ENCODE measurements at regions not wholly inside any gene's neighbourhood (a gene's known extent, or its start where the extent isn't known, plus 50 kb on each side); places are given as distances from the start of the nearest gene placed in this dataset.
A peak's percentile ranks its signal among the peaks of the same experiment; 100 is the strongest.
"Not testable (repeated sequence)": the region's sequence is repeated elsewhere in the genome, so short reads cannot be mapped to it uniquely, and the experiment has no call there.

DNA sequence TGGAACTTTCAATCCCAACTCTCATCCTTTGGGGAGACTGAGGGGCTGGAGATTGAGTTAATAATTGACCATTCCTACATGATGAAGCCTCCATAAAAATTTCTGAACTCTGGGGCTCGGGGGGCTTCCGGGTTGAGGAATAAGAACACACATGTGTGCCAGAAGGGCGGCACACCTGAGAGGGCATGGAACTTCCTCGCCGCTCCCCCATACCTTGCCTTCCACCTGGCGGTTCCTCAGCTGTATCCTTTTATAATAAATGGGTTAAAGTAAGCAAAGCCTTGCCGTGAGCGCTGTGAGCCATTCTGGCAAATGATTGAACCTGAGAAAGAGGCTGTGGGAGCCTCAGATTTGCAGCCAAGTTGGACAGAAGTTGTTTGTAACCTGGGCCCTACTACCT, 164.8 kb downstream of the LY86 start:
- H3K4me3 ChIP-seq = no peak overlapping the region
- no peaks in the 10 kb centered on the region for H3K36me3 ChIP-seq
- no peak overlapping the region for H3K27ac ChIP-seq
- TF ChIP-seq, protein P1, sequence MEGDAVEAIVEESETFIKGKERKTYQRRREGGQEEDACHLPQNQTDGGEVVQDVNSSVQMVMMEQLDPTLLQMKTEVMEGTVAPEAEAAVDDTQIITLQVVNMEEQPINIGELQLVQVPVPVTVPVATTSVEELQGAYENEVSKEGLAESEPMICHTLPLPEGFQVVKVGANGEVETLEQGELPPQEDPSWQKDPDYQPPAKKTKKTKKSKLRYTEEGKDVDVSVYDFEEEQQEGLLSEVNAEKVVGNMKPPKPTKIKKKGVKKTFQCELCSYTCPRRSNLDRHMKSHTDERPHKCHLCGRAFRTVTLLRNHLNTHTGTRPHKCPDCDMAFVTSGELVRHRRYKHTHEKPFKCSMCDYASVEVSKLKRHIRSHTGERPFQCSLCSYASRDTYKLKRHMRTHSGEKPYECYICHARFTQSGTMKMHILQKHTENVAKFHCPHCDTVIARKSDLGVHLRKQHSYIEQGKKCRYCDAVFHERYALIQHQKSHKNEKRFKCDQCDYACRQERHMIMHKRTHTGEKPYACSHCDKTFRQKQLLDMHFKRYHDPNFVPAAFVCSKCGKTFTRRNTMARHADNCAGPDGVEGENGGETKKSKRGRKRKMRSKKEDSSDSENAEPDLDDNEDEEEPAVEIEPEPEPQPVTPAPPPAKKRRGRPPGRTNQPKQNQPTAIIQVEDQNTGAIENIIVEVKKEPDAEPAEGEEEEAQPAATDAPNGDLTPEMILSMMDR (IDR thresholded peaks at IDR 0.05) = no peak
- no peaks in the 10 kb centered on the region for H3K27me3 ChIP-seq
- peaks cover 0 to 39% of the 10 kb centered on the region in 2 donors for H3K4me1 ChIP-seq
- H3K9me3 ChIP-seq = no peaks in the 10 kb centered on the region
- no peak for DNase-seq (ENCODE audit: low spot score)

DNA sequence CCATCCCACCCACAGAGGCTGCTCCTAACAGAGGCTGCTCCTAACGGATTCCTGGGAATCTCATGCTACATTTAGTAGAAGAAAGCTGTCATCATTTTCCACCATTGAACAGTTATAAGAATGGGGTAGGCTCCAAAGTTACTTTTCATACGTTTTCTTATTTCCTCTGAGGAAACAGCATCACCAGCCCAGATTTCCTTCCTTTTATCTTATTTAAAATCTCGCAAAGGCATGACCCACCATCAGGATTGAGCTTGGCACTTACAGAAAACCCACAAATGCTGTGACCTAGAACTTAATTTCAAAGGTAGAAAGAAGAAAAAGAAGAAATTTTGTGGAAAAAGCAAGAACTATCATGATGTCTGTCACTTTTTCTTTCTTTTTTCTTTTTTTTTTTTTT, 168.0 kb downstream of the LY86 start:
- H3K27me3 ChIP-seq = no peaks in the 10 kb centered on the region
- TF ChIP-seq, protein P1 (IDR thresholded peaks at IDR 0.05) = no peak
- H3K4me3 ChIP-seq = no peak overlapping the region
- no peak overlapping the region for H3K27ac ChIP-seq
- H3K4me1 ChIP-seq = peaks cover 0 to 20% of the 10 kb centered on the region in 2 donors
- no peaks in the 10 kb centered on the region for H3K36me3 ChIP-seq
- no peaks in the 10 kb centered on the region for H3K9me3 ChIP-seq
- DNase-seq (ENCODE audit: low spot score) = no peak

DNA sequence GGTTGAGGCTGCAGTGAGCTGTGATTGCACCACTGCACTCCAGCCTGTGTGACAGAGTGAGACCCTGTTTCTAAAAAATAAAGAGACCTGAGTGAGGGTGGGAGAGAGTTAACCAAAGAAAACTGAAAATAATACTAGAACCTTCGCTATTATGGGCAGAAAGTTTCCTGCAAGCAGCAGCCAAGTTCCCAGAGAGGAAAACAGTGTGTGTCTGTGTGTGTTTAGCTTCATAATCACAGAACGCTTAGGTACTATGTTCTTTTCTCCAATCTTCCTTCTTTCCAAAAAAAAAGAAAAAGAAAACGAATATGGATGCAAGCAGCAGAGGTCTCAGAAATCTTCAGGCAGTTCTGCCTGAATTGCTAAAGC, 170.0 kb downstream of the LY86 start:
- Histone ChIP-seq H3K27ac (no peak overlapping the region), H3K4me3 (no peak overlapping the region), H3K27me3 (no peaks in the 10 kb centered on the region), H3K9me3 (no peaks in the 10 kb centered on the region), H3K36me3 (no peaks in the 10 kb centered on the region), H3K4me1 (peaks cover 0 to 11% of the 10 kb centered on the region in 2 donors)
- TF ChIP-seq, protein P1 (IDR thresholded peaks at IDR 0.05) = no peak
- DNase-seq (ENCODE audit: low spot score) = no peak

DNA sequence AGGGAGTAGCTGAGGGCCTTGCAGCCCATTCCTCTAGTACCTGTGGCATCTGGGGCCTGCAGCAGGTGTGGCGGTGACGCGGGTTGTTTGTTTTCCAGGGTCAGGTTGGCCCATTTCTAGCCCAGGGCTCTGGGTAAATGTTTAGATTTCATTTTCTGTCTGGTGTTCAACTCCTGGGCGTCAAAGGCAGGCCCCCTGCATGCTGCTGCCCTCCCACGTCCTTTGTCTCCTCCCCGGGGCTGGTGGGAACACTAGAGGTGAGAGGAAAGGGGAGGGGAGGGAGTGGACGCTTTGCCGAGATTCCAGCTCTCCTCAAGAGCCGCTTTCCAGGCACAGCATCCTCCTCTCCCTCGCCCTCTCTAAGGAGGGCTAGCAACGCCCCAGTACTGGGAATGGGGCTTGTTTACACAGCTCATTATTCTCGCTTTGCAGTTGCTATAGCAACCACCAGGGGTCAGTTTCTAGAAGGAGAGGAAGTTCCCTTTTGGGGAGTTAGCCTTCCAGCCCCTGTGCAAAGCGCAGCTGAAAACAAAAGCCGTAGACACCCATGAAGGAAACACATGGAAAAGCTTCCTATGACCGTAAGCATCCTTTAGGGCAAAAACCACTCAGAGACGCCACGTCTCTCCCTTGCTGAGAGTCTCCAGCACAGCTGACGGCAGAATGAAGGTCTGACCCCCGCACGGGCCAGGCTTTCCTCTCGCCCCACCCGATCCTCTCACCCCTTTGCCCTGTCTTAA, 170.6 kb downstream of the LY86 start:
- H3K27ac ChIP-seq = no peak overlapping the region
- H3K4me3 ChIP-seq = no peak overlapping the region
- H3K9me3 ChIP-seq = no peaks in the 10 kb centered on the region
- peaks cover 0 to 11% of the 10 kb centered on the region in 2 donors for H3K4me1 ChIP-seq
- H3K36me3 ChIP-seq = no peaks in the 10 kb centered on the region
- TF ChIP-seq, protein P1 (IDR thresholded peaks at IDR 0.05) = peak in 1 of 2 donors; percentile 63
- DNase-seq (ENCODE audit: low spot score) = peak; percentile 77
- H3K27me3 ChIP-seq = no peaks in the 10 kb centered on the region

DNA sequence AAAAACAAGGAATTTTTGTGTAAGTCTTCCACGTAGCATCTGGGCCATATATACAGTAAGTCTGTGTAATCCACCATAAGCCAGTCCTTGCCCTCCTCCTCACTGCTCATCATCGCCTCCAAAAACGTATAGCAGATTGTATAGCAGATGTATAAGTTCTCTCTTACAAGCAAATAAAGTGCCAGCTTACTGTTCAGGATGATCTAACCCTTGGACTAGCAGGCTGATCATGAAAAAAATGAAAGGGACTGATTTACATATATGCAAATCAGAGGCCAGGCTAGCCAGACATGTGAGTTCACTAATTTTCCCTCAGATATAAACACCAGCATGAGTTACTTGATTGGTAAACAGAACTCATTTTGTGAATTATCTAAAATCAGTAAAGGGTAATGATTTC, 171.5 kb downstream of the LY86 start:
- H3K36me3 ChIP-seq = no peaks in the 10 kb centered on the region
- no peaks in the 10 kb centered on the region for H3K27me3 ChIP-seq
- H3K4me1 ChIP-seq = peaks cover 0 to 11% of the 10 kb centered on the region in 2 donors
- no peak overlapping the region for H3K27ac ChIP-seq
- H3K9me3 ChIP-seq = no peaks in the 10 kb centered on the region
- no peak for DNase-seq (ENCODE audit: low spot score)
- H3K4me3 ChIP-seq = no peak overlapping the region
- TF ChIP-seq, protein P1 (IDR thresholded peaks at IDR 0.05) = no peak

DNA sequence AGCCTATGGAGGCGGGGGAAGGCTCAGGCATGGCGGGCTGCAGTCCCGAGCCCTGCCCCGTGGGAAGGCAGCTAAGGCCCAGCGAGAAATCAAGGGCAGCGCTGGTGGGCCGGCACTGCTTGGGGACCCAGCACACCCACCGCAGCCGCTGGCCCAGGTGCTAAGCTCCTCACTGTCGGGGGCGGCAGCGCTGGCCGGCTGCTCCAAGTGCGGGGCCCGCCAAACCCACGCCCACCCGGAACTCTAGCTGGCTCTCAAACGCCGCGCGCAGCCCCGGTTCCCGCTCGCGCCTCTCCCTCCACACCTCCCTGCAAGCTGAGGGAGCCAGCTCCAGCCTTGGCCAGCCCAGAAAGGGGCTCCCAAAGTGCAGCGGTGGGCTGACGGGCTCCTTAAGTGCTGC, 174.0 kb downstream of the LY86 start:
- H3K27me3 ChIP-seq; H3K36me3 ChIP-seq; H3K4me3 ChIP-seq; DNase-seq (ENCODE audit: low spot score); H3K27ac ChIP-seq; H3K9me3 ChIP-seq: not testable (repeated sequence)
- peaks cover 0 to 11% of the 10 kb centered on the region in 2 donors for H3K4me1 ChIP-seq

Data from right atrium auricular region (tissue), 2 donors.